Cardiac septum (tissue), 1 donor: ENCODE measurements at regions not wholly inside any gene's neighbourhood (a gene's known extent, or its start where the extent isn't known, plus 50 kb on each side); places are given as distances from the start of the nearest gene placed in this dataset.

ENCODE experiments used
- DNase-seq: peaks from one replicate; pipeline ENCODE4 v3.0.0-alpha.2; 2020; ENCODE audit warnings: low spot score
- intact Hi-C: fragments of 100-400 bp; cut with DNase I; formaldehyde crosslinking; loops from one replicate; pipeline ENCODE4 v1.14.0; 2022
- donor health status: DM: no; HTN: no; CAD: no.

DNA sequence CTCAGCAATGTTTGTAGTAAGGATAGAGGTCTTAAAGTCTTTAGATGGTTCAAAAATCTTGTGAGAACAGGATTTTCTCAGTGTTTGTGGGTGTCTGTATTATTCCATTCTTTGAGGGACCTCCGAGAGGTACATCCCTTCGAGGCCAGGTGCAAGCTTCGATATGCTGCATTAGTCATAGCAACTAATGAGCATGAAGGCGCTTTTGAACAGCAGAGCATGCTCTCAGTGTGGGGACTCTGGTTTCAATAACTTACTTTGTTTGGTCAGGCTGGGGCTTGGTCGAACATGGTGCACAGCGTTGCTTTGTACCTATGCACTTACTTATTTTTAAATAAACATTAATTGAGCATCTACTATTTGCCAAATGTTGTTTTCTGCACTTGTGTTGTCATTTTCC lies 297.9 kb downstream of the CLIC5 start:
- intact Hi-C loops = loop anchor here (5.0 kb wide), 1 partner anchor 1240 kb away; no protein-coding TSS in a partner anchor

GRCh38 chr6:45717027-45717426 lies 298.6 kb downstream of the CLIC5 start:
- no peak for DNase-seq
- intact Hi-C loops = loop anchor here (5.0 kb wide), 1 partner anchor 1240 kb away; no protein-coding TSS in a partner anchor

More for the DNA sequence above, 297.9 kb downstream of the CLIC5 start:
- no peak for DNase-seq

GRCh38 chr6:45715508-45715803 lies 300.2 kb downstream of the CLIC5 start:
- DNase-seq = no peak
- intact Hi-C loops = loop anchor here (2.0 to 5.0 kb wide), 2 partner anchors 295 to 1238 kb away; no protein-coding TSS in a partner anchor

DNA sequence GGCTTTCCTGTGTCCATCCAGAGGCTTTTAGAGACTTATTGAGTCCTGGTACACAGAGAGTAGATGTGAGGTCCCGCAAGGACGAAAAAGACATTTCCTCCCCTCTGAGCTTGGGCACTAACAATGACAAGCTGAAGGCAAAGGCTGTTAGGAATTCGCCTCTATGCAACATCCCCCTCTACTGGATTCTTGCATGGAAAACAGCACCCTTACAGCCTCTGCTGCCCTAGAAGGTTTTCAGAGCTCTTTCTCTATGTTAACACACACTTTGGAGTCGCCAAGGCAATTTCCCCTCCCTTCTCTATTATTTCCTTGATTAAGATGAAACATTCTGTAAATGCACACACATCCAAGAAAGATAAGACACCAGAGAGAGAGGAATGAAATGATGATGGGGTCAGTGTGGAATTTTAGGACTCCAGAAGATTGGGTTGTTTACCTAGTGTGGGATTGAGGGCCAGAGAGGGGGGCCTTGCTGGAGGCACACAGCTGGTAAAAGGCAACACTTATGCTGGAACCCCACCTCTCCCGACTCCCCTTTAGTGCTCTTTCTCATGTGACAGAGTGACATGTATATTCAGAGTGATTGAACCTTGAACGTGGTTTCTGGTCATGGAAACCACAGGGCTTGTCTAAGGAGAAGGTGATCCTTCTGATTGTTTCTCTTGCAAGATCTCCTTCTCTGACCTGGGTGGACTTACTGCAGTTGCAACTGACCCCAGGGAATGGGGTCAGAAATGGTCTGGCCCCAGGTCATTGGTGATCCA lies 300.7 kb downstream of the CLIC5 start:
- DNase-seq = no peak
- intact Hi-C loops = loop anchor here (1.0 to 5.0 kb wide), 3 partner anchors 294 to 1238 kb away; no protein-coding TSS in a partner anchor

- DNase-seq = no peak
- intact Hi-C loops = loop anchor here (1.0 to 2.0 kb wide), 2 partner anchors 293 to 1059 kb away; no protein-coding TSS in a partner anchor
Measured at GRCh38 chr6:45714006-45714730, 301.5 kb downstream of the CLIC5 start.
